NB4 (cell line): ENCODE measurements at regions not wholly inside any gene's neighbourhood (a gene's known extent, or its start where the extent isn't known, plus 50 kb on each side); places are given as distances from the start of the nearest gene placed in this dataset.

Experiments used
- CTCF ChIP-seq: IDR thresholded peaks from one replicate; pipeline ENCODE4 v1.5.1; 2012; ENCODE audit warnings: low read depth, low read length
- MAX ChIP-seq: IDR thresholded peaks from 2 replicates; pipeline ENCODE4 v1.6.1; 2011; ENCODE audit warnings: low read depth, low read length

- no peak for TF ChIP-seq CTCF
- TF ChIP-seq MAX: no peak
Measured at GRCh38 chr3:176855901-176856486, 341.3 kb downstream of the TBL1XR1 start.
